GM12892 (cell line): ENCODE measurements at regions not wholly inside any gene's neighbourhood (a gene's known extent, or its start where the extent isn't known, plus 50 kb on each side); places are given as distances from the start of the nearest gene placed in this dataset.

Experiments used
- POLR2A ChIP-seq: IDR thresholded peaks from 2 replicates; pipeline ENCODE4 v1.6.1; 2011; ENCODE audit warnings: low read depth, low read length, control low read depth
- POLR2AphosphoS5 ChIP-seq: IDR thresholded peaks from 2 replicates; pipeline ENCODE4 v1.6.1; 2011; ENCODE audit warnings: low read depth, low read length, control low read depth

DNA sequence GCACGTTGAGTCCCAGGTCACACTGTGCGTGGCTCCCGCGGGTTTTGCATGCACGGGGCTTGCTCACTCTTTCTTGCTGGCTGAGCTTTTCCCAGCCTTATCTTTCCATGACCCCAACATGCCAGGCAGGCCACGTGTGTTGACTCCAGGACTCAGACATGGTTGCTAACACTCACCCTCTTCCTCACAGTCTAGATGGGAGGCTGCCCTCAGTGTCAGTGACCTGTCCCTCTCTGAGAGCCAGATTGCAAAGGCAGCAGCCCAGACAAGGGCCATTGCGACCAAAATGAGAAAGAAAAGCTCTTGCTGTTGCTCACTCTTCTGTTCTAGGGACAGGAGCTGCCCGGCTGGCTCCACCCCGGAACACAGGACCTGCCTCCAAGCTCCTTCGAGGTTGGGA is 113.7 kb downstream of the TMEM18 start:
- TF ChIP-seq POLR2AphosphoS5 (no peak), POLR2A (no peak)
